Activated CD8-positive, alpha-beta memory T cell treated with anti-CD3 and anti-CD28 coated beads, Interleukin-2, amount 10 ng/mL, durations not matched to agents 7 days and 5 days (primary cell): ENCODE measurements at regions not wholly inside any gene's neighbourhood (a gene's known extent, or its start where the extent isn't known, plus 50 kb on each side); places are given as distances from the start of the nearest gene placed in this dataset.
"Not testable (repeated sequence)": the region's sequence is repeated elsewhere in the genome, so short reads cannot be mapped to it uniquely, and the experiment has no call there.

Source experiments
- ATAC-seq: fragments of 150-1000 bp; cut with Tn5 transposase; one replicate; pipeline ENCODE4 v1.10.0; 2021; ENCODE audit warnings: moderate library complexity
- CTCF ChIA-PET: fragments of 350-600 bp; sonication (Branson Sonifier 250); formaldehyde crosslinking; loops from one replicate; lab custom pipeline; 2021; ENCODE audit warnings: antibody characterized with exemption; lab: Charles Lee
- DNase-seq: peaks from one replicate; pipeline ENCODE4 v3.0.0-alpha.2; 2020
- H3K27ac Mint-ChIP-seq: one replicate; pipeline ENCODE4 v1.8.0; 2021; ENCODE audit warnings: mild to moderate bottlenecking, mixed read lengths
- H3K27me3 Mint-ChIP-seq: one replicate; pipeline ENCODE4 v1.8.0; 2021; ENCODE audit warnings: mixed read lengths
- H3K36me3 Mint-ChIP-seq: one replicate; pipeline ENCODE4 v1.8.0; 2021; ENCODE audit warnings: mild to moderate bottlenecking, mixed read lengths
- H3K4me1 Mint-ChIP-seq: one replicate; pipeline ENCODE4 v1.8.0; 2021; ENCODE audit warnings: mixed read lengths
- H3K4me3 Mint-ChIP-seq: one replicate; pipeline ENCODE4 v1.8.0; 2021; ENCODE audit warnings: mild to moderate bottlenecking, moderate library complexity, mixed read lengths
- H3K9me3 Mint-ChIP-seq: one replicate; pipeline ENCODE4 v1.8.0; 2022; ENCODE audit warnings: low read depth, mixed read lengths

- DNase-seq, H3K27ac Mint-ChIP-seq, ATAC-seq, H3K4me3 Mint-ChIP-seq, H3K36me3 Mint-ChIP-seq, H3K27me3 Mint-ChIP-seq, CTCF ChIA-PET, H3K9me3 Mint-ChIP-seq, H3K4me1 Mint-ChIP-seq: not testable (repeated sequence)
Observed at GRCh38 chr2:187696644-187697043, 142.4 kb upstream of the TFPI start.

- no peak for ATAC-seq
- H3K4me1 Mint-ChIP-seq, result no peaks in the 10 kb centered on the region
- peaks cover 2% of the 10 kb centered on the region for H3K9me3 Mint-ChIP-seq
- CTCF ChIA-PET, result no interaction called here
- no peak for DNase-seq
- no peak overlapping the region for H3K27ac Mint-ChIP-seq
- no peaks in the 10 kb centered on the region for H3K36me3 Mint-ChIP-seq
- H3K27me3 Mint-ChIP-seq, result no peaks in the 10 kb centered on the region
- no peak overlapping the region for H3K4me3 Mint-ChIP-seq
Observed at GRCh38 chr2:187698374-187699110, 144.3 kb upstream of the TFPI start.

GRCh38 chr2:187702157-187702556 lies 147.9 kb upstream of the TFPI start:
- Mint-ChIP-seq H3K27me3 (no peaks in the 10 kb centered on the region), H3K4me3 (no peak overlapping the region), H3K9me3 (peaks cover 2% of the 10 kb centered on the region), H3K27ac (no peak overlapping the region), H3K4me1 (no peaks in the 10 kb centered on the region), H3K36me3 (no peaks in the 10 kb centered on the region)
- ATAC-seq, result no peak
- CTCF ChIA-PET, result no interaction called here
- no peak for DNase-seq

- Mint-ChIP-seq H3K4me1 (no peaks in the 10 kb centered on the region), H3K27me3 (no peaks in the 10 kb centered on the region), H3K4me3 (no peak overlapping the region), H3K27ac (no peak overlapping the region), H3K9me3 (peaks cover 1% of the 10 kb centered on the region), H3K36me3 (no peaks in the 10 kb centered on the region)
- CTCF ChIA-PET, result no interaction called here
- DNase-seq (no peak), ATAC-seq (no peak)
Observed at GRCh38 chr2:187708272-187708671, 154.0 kb upstream of the TFPI start.

- ATAC-seq (no peak), DNase-seq (no peak)
- Mint-ChIP-seq H3K36me3 (no peaks in the 10 kb centered on the region), H3K4me3 (no peak overlapping the region), H3K27me3 (no peaks in the 10 kb centered on the region), H3K9me3 (no peaks in the 10 kb centered on the region), H3K27ac (no peak overlapping the region), H3K4me1 (no peaks in the 10 kb centered on the region)
- CTCF ChIA-PET, result no interaction called here
Observed at GRCh38 chr2:187709065-187709464, 154.8 kb upstream of the TFPI start.

GRCh38 chr2:187710791-187711521 lies 156.7 kb upstream of the TFPI start:
- Mint-ChIP-seq H3K36me3 (no peaks in the 10 kb centered on the region), H3K4me1 (no peaks in the 10 kb centered on the region), H3K4me3 (no peak overlapping the region), H3K27ac (no peak overlapping the region), H3K9me3 (no peaks in the 10 kb centered on the region), H3K27me3 (no peaks in the 10 kb centered on the region)
- ATAC-seq (no peak), DNase-seq (no peak)
- CTCF ChIA-PET, result no interaction called here

- no peak for DNase-seq
- Mint-ChIP-seq H3K27ac (no peak overlapping the region), H3K9me3 (no peaks in the 10 kb centered on the region), H3K36me3 (no peaks in the 10 kb centered on the region), H3K4me3 (no peak overlapping the region), H3K4me1 (no peaks in the 10 kb centered on the region), H3K27me3 (no peaks in the 10 kb centered on the region)
- ATAC-seq, result no peak
- CTCF ChIA-PET, result no interaction called here
Observed at GRCh38 chr2:187715590-187715989, 161.4 kb upstream of the TFPI start.

- DNase-seq, result no peak
- no peaks in the 10 kb centered on the region for H3K36me3 Mint-ChIP-seq
- H3K4me3 Mint-ChIP-seq, result no peak overlapping the region
- no peaks in the 10 kb centered on the region for H3K27me3 Mint-ChIP-seq
- no peaks in the 10 kb centered on the region for H3K9me3 Mint-ChIP-seq
- CTCF ChIA-PET, result no interaction called here
- no peaks in the 10 kb centered on the region for H3K4me1 Mint-ChIP-seq
- no peak for ATAC-seq
- H3K27ac Mint-ChIP-seq, result no peak overlapping the region
Observed at GRCh38 chr2:187716301-187716700, 162.1 kb upstream of the TFPI start.

- no peaks in the 10 kb centered on the region for H3K36me3 Mint-ChIP-seq
- no peak overlapping the region for H3K4me3 Mint-ChIP-seq
- no peak overlapping the region for H3K27ac Mint-ChIP-seq
- CTCF ChIA-PET, result no interaction called here
- H3K27me3 Mint-ChIP-seq, result no peaks in the 10 kb centered on the region
- DNase-seq, result no peak
- no peak for ATAC-seq
- H3K4me1 Mint-ChIP-seq, result no peaks in the 10 kb centered on the region
- peaks cover 6% of the 10 kb centered on the region for H3K9me3 Mint-ChIP-seq
Observed at GRCh38 chr2:187718092-187718491, 163.9 kb upstream of the TFPI start.

GRCh38 chr2:187719510-187719909 lies 165.3 kb upstream of the TFPI start:
- Mint-ChIP-seq H3K36me3 (no peaks in the 10 kb centered on the region), H3K27ac (no peak overlapping the region), H3K4me1 (no peaks in the 10 kb centered on the region), H3K4me3 (no peak overlapping the region), H3K9me3 (peaks cover 9% of the 10 kb centered on the region), H3K27me3 (no peaks in the 10 kb centered on the region)
- ATAC-seq (no peak), DNase-seq (no peak)
- CTCF ChIA-PET, result no interaction called here

GRCh38 chr2:187748958-187749357 lies 194.7 kb upstream of the TFPI start:
- no peak overlapping the region for H3K27ac Mint-ChIP-seq
- H3K36me3 Mint-ChIP-seq, result no peaks in the 10 kb centered on the region
- H3K4me1 Mint-ChIP-seq, result no peaks in the 10 kb centered on the region
- peaks cover 3% of the 10 kb centered on the region for H3K9me3 Mint-ChIP-seq
- ATAC-seq (no peak), DNase-seq (no peak)
- CTCF ChIA-PET, result no interaction called here
- no peaks in the 10 kb centered on the region for H3K27me3 Mint-ChIP-seq
- no peak overlapping the region for H3K4me3 Mint-ChIP-seq

- no peak for ATAC-seq
- Mint-ChIP-seq H3K27me3 (no peaks in the 10 kb centered on the region), H3K4me1 (no peaks in the 10 kb centered on the region), H3K9me3 (peaks cover 3% of the 10 kb centered on the region), H3K4me3 (no peak overlapping the region), H3K27ac (no peak overlapping the region), H3K36me3 (no peaks in the 10 kb centered on the region)
- DNase-seq, result no peak
- CTCF ChIA-PET, result no interaction called here
Observed at GRCh38 chr2:187749804-187750431, 195.7 kb upstream of the TFPI start.

GRCh38 chr2:187768995-187769394 lies 214.8 kb upstream of the TFPI start:
- no peaks in the 10 kb centered on the region for H3K27me3 Mint-ChIP-seq
- CTCF ChIA-PET, result no interaction called here
- no peak overlapping the region for H3K4me3 Mint-ChIP-seq
- no peaks in the 10 kb centered on the region for H3K4me1 Mint-ChIP-seq
- DNase-seq, result no peak
- no peak overlapping the region for H3K27ac Mint-ChIP-seq
- no peaks in the 10 kb centered on the region for H3K9me3 Mint-ChIP-seq
- no peaks in the 10 kb centered on the region for H3K36me3 Mint-ChIP-seq
- no peak for ATAC-seq

- Mint-ChIP-seq H3K36me3 (no peaks in the 10 kb centered on the region), H3K27me3 (no peaks in the 10 kb centered on the region), H3K4me3 (no peak overlapping the region), H3K4me1 (no peaks in the 10 kb centered on the region), H3K9me3 (no peaks in the 10 kb centered on the region), H3K27ac (no peak overlapping the region)
- CTCF ChIA-PET, result no interaction called here
- ATAC-seq, result no peak
- no peak for DNase-seq
Observed at GRCh38 chr2:187769437-187769836, 215.2 kb upstream of the TFPI start.
